Thyroid gland (tissue), 4 donors: ENCODE measurements at regions not wholly inside any gene's neighbourhood (a gene's known extent, or its start where the extent isn't known, plus 50 kb on each side); places are given as distances from the start of the nearest gene placed in this dataset.

ENCODE experiments used
- CTCF ChIP-seq, 6 experiments: fragments of 200-600 bp in 3 of 6; fragments of 450-650 bp in 3 of 6; sonication (generic) in 3 of 6; IDR thresholded peaks; one replicate each; pipeline ENCODE4 v1.5.1; 2016 to 2019; ENCODE audit warnings: antibody characterized with exemption in 6 of 6, mild to moderate bottlenecking in 2 of 6, inconsistent platforms in 1 of 6, moderate library complexity in 1 of 6
- POLR2A ChIP-seq, 2 donors: fragments of 450-650 bp; IDR thresholded peaks; one replicate each; pipeline ENCODE4 v1.6.1; 2017; ENCODE audit warnings: antibody characterized with exemption in 2 of 2, mild to moderate bottlenecking in 2 of 2, moderate library complexity in 1 of 2

- TF ChIP-seq CTCF (IDR thresholded peaks at IDR 0.05): no peak
- no peak for TF ChIP-seq POLR2A (IDR thresholded peaks at IDR 0.05)
Observed at GRCh38 chr1:229859026-229859425, 208.0 kb upstream of the GALNT2 start.
